GM18502 (cell line): ENCODE measurements at regions not wholly inside any gene's neighbourhood (a gene's known extent, or its start where the extent isn't known, plus 50 kb on each side); places are given as distances from the start of the nearest gene placed in this dataset.
"Not testable (repeated sequence)": the region's sequence is repeated elsewhere in the genome, so short reads cannot be mapped to it uniquely, and the experiment has no call there.

Experiments
- ATAC-seq: cut with Tn5 transposase; IDR thresholded peaks from one replicate; pipeline ENCODE4 v1.9.1; 2021; ENCODE audit warnings: mild to moderate bottlenecking; ENCODE audit not compliant: unreplicated experiment, poor library complexity

- ATAC-seq, result peak; percentile 40
Measured at GRCh38 chr2:196275646-196276352, 104.4 kb upstream of the STK17B start.

GRCh38 chr2:196276421-196276820 lies 105.0 kb upstream of the STK17B start:
- ATAC-seq, result no peak

- peak; percentile 47 for ATAC-seq
Measured at GRCh38 chr2:196277002-196277401, 105.6 kb upstream of the STK17B start.

GRCh38 chr2:196278491-196278911 lies 107.1 kb upstream of the STK17B start:
- no peak for ATAC-seq

- ATAC-seq, result no peak
Measured at GRCh38 chr2:196279541-196279940, 108.2 kb upstream of the STK17B start.

- ATAC-seq, result no peak
Measured at GRCh38 chr2:196284144-196284844, 112.9 kb upstream of the STK17B start.

GRCh38 chr2:196284866-196285557 lies 113.6 kb upstream of the STK17B start:
- no peak for ATAC-seq

GRCh38 chr2:196286821-196287220 lies 115.4 kb upstream of the STK17B start:
- ATAC-seq, result peak; percentile 54

GRCh38 chr2:196287523-196287922 lies 116.1 kb upstream of the STK17B start:
- ATAC-seq, result no peak

GRCh38 chr2:196288006-196288538 lies 116.7 kb upstream of the STK17B start:
- ATAC-seq, result no peak

- ATAC-seq, result peak; percentile 37
Measured at GRCh38 chr2:196289000-196289399, 117.6 kb upstream of the STK17B start.

GRCh38 chr2:196290136-196290535 lies 118.8 kb upstream of the STK17B start:
- no peak for ATAC-seq

- no peak for ATAC-seq
Measured at GRCh38 chr2:196290569-196290968, 119.2 kb upstream of the STK17B start.

- ATAC-seq, result no peak
Measured at GRCh38 chr2:196291426-196291825, 120.0 kb upstream of the STK17B start.

- ATAC-seq, result peak; percentile 40
Measured at GRCh38 chr2:196291873-196292800, 120.8 kb upstream of the STK17B start.

GRCh38 chr2:196293751-196294515 lies 122.6 kb upstream of the STK17B start:
- no peak for ATAC-seq

- no peak for ATAC-seq
Measured at GRCh38 chr2:196294516-196294909, 123.1 kb upstream of the STK17B start.

GRCh38 chr2:196295005-196295404 lies 123.6 kb upstream of the STK17B start:
- ATAC-seq, result peak; percentile 41

- ATAC-seq, result not testable (repeated sequence)
Measured at GRCh38 chr2:196298106-196298723, 126.8 kb upstream of the STK17B start.
